Sigmoid colon (tissue), 4 donors: ENCODE measurements at regions not wholly inside any gene's neighbourhood (a gene's known extent, or its start where the extent isn't known, plus 50 kb on each side); places are given as distances from the start of the nearest gene placed in this dataset.

ENCODE experiments used
- CTCF ChIP-seq, 4 experiments: fragments of 450-650 bp in 3 of 4; fragments of 200-600 bp in 1 of 4; IDR thresholded peaks; one replicate each; pipeline ENCODE4 v1.5.1; 2016 to 2019; ENCODE audit warnings: antibody characterized with exemption in 4 of 4, mild to moderate bottlenecking in 3 of 4, moderate library complexity in 2 of 4
- EP300 ChIP-seq, 4 donors: sonication (generic); formaldehyde crosslinking; IDR thresholded peaks; one replicate each; pipeline ENCODE4 v1.6.1; 2017; ENCODE audit warnings: antibody characterized with exemption in 4 of 4
- POLR2A ChIP-seq, 2 donors: fragments of 450-650 bp; IDR thresholded peaks; one replicate each; pipeline ENCODE4 v1.6.1; 2016; ENCODE audit warnings: antibody characterized with exemption in 2 of 2, mild to moderate bottlenecking in 2 of 2, moderate library complexity in 2 of 2
- POLR2AphosphoS5 ChIP-seq, 4 donors: sonication (generic); formaldehyde crosslinking; IDR thresholded peaks; one replicate each; pipeline ENCODE4 v1.6.1; 2017; ENCODE audit warnings: antibody characterized with exemption in 4 of 4

DNA sequence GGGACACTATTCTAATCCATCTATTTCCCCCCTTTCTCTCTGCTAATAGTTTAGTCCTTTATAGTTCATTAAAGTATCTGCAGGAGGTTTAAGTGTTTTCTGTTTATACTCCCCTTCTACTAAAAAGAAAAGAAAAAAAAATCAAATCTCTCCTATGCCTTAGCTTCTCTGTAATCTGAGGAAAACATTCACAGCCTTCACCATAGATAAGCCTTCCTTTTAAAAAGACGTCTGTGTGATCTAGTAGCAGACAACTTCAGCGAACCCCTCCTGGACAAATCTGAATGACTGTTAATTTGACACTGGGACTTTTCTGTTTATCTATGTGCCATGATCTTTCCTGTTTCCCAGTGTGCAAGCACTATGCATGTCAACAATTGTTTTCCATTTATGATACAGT, 70.4 kb upstream of the CDH19 start:
- TF ChIP-seq CTCF (IDR thresholded peaks at IDR 0.05), result no peak
- TF ChIP-seq POLR2A (IDR thresholded peaks at IDR 0.05), result no peak
- TF ChIP-seq POLR2AphosphoS5 (IDR thresholded peaks at IDR 0.05), result no peak
- TF ChIP-seq EP300 (IDR thresholded peaks at IDR 0.05), result no peak
